Erythroblast (primary cell): ENCODE measurements at regions not wholly inside any gene's neighbourhood (a gene's known extent, or its start where the extent isn't known, plus 50 kb on each side); places are given as distances from the start of the nearest gene placed in this dataset.

Experiments used
- GATA1 ChIP-seq: IDR thresholded peaks from 2 replicates; pipeline ENCODE4 v1.6.1; 2011; ENCODE audit warnings: low read depth, mild to moderate bottlenecking, control low read depth, low read length, moderate library complexity
- POLR2A ChIP-seq: IDR thresholded peaks from 2 replicates; pipeline ENCODE4 v1.6.1; 2011; ENCODE audit warnings: mild to moderate bottlenecking, low read length

- TF ChIP-seq POLR2A = no peak
- TF ChIP-seq GATA1 = no peak
Measured at GRCh38 chr7:136184719-136185118, 207.6 kb upstream of the MTPN start.
